GM19351 (cell line): ENCODE measurements at regions not wholly inside any gene's neighbourhood (a gene's known extent, or its start where the extent isn't known, plus 50 kb on each side); places are given as distances from the start of the nearest gene placed in this dataset.

Source experiments
- ATAC-seq: cut with Tn5 transposase; IDR thresholded peaks from one replicate; pipeline ENCODE4 v1.9.1; 2021; ENCODE audit warnings: mild to moderate bottlenecking, moderate library complexity; ENCODE audit not compliant: unreplicated experiment

DNA sequence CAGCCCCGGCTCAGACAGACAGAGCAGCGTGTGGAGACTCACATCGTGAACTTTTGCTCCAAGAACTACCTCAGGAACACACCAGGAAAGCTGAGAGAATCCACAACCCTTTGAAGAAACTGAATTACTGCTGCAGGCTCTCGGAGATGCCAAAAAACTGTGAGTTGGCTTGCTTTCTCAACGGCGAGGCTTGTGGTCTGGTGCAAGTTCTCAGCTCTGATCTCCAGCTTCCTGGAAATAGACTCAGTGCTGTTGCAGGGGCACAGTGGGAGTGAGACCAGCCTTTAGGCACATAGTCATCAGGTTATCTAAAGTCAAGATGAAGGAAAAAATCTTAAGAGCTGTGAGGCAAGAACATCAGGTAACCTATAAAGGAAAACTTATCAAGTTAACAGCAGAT, 273.7 kb upstream of the LRATD1 start:
- ATAC-seq: no peak

DNA sequence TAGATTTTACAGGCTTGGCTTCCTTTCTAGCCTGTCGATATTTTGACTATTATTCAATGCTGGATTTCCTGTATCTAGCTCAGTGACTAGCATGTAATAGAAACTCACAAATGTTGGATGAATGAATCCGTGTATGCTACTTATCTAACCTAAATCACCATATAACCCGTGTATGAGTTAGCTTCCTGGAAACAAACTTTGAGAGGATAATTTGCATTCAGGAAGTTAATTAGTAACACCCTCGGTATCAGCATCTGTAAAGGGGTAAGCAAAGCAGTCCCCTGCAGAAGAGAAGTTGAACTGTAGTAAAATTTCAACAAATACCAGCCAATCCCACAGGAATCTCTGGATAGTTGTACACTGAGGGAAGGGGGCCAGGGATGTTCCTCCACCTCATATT, 269.4 kb upstream of the LRATD1 start:
- no peak for ATAC-seq

DNA sequence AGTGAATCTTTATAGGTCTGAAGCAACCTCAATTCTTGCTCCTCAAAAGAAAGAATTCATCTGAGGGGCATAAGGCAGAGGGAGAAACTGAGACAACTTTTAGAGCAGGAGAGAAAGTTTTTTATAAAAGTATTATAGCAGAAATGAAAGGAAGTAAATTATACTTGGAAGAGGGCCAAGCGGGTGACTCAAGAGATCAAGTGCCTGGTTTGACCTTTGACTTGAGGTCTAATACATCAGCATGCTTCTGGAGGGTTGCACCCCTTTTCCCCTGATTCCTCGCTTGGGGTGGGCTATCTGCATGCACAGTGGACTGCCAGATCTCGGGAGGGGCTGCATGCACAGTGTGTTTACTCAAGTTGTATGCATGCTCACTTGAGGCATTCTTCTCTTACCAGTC, 268.5 kb upstream of the LRATD1 start:
- ATAC-seq: no peak

DNA sequence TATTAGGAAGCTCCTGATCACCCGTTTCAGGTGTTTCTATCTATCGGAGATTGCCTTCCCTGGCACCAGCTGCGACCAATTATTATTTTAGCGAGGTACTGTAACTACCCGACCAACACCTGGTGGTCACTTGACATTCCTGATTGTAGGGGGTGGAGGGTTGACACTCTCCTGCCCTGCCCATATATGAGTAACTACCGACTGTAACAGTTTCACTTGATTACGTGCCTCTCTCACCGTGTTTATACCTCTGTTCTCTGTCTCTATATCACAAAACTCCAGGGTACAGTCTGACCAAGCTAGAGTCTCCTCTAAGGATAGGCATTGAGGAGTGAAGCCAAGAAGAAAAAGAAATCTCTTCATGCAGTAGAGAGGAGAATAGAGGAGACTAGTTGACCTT, 268.0 kb upstream of the LRATD1 start:
- ATAC-seq: no peak

DNA sequence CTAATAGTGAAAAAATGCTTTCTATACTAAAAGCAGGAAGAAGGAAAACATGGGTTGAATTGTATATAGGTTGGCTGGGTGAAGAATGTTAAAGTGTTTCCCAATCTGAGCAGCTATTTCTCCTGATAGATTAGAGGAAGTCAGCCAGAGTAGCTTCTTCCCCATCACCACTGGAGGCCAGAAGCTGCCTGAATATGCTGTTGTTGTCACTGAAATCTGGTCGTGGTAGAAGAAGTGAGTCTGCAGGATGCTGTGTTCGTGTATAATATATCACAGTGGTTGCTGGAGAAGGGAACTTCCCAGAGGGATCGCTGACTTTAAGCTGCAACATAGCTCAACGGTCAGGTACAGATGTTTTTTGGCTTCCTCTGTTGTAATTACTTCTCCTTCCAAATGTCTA, 247.5 kb upstream of the LRATD1 start:
- ATAC-seq: no peak

DNA sequence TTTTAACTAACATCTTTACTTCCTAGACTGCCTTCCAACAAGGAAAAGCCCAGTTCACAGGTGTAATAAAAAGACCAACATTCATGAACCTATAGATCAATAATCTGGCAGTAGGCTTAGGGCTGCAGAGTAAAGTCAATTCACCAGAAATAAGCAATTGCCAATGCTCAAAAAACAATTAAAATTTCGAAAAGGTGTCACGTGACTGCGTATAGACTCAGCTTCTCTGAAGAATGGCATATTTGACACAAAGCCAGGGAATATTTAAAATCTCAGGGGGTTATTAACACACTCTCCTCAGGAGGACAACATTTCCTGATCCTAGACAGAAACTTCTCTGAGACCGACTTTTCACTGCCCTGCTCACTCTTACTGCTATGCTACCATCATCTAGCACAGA, 245.2 kb upstream of the LRATD1 start:
- no peak for ATAC-seq

DNA sequence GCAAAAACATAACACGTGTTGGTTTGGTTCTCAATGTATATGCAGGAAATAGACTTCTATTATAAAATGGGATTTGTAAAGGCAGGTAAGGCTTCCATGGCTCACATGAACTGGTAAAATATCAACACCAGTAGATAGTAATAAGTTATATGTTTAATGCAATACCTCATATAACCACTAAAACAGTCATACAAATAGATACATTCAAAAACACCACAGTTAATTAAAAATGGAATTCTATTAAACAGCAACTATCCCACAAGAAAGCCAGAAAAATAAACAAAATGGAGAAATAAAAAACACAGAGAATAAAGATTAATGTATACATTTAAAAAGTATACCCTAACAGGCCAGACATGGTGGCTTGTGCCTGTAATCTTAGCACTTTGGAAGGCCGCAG, 243.8 kb upstream of the LRATD1 start:
- no peak for ATAC-seq

DNA sequence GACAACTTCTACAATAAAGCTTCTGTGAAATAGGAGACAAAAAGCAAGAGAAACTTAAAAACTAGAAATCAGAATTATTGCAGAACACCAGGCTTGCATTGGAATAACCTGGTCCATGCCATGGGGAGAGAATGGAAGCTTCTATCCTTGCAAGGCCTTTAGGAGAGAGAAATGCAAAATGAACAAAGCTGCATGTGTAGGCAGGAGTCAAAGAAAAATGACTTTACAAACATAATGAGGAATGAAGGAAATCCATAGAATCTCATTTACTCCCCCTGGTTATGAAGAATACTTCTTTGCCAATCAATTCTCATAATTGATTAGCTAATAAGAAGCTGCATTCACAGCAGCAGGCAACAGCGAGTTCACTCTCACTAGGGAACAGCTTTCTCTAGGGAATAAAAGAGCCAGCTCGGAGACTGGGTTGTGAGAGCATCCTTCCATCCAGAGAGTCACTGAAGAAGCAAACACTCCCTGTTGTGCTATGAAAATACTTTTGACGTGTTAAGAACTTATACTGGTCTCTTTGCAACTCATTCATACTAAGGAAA, 235.9 kb upstream of the LRATD1 start:
- ATAC-seq: no peak

DNA sequence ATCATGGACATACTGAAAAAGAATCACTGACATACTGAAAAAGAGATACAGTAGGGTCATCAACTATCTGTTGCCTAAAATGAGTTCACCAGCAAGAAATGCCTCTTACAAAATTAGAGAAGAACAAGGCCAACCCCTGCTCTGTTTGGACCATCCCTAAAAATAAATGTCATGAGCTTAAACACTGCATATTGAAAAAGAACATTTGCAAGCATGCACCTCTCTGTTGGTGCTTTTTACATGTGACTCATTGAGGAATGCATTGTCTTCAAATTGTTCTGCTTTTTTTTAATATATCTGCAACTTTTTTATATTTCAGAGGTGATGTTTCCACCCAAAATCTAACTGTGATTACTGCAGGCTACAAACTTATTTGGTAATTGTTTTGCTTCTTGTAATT, 233.9 kb upstream of the LRATD1 start:
- no peak for ATAC-seq

DNA sequence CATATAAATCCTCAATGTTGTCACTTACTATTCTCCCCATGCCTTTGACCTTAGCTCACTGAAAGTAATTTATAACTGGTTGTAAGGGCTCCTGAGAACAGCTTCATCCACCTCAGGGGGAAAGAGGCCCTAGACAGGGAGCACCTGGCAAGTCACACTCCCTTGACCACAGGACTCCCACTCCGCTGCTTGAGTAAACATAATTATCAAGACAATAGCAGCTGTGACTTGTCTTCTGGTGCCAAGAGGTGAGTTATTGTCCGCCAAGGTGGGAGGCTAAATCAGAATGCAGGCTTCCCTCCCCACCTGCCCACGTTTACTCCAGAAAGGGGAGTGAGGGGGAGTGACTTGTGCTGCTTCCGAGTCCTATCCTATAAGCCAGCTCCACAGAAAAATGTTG, 230.6 kb upstream of the LRATD1 start:
- ATAC-seq: no peak

DNA sequence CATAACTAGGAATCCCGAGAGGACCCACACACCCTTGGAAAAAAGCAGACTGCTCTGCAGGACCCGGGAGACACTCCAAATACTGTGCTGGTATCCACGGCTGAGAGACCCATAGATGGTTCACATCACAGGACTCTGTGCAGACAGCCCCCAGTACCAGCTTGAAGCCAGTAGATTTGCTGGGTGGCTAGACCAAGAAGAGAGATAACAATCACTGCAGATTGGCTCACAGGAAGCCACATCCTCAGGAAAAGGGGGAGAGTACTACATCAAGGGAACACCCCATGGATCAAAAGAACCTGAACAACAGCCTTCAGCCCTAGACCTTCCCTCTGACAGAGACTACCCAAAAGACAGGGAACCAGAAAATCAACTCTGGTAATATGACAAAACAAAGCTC, 223.8 kb upstream of the LRATD1 start:
- ATAC-seq: no peak

DNA sequence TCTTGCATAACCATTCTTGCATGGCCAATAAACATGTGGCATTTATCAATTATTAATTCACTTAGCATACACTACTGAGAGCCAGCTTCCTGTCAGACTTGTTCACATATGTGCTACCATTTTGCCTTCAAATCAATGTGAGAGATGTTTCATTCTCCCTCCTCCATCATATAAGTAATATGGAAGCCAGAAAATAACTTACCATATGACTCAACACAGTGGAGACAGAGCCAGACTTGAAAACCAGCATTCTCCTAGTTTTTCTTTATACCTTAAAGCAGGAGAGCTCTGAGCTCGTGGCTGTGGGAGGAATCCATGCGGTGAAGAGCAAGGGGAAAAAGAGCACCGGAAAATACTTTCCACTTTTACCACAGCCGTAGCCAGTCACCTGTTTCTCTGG, 215.0 kb upstream of the LRATD1 start:
- no peak for ATAC-seq

DNA sequence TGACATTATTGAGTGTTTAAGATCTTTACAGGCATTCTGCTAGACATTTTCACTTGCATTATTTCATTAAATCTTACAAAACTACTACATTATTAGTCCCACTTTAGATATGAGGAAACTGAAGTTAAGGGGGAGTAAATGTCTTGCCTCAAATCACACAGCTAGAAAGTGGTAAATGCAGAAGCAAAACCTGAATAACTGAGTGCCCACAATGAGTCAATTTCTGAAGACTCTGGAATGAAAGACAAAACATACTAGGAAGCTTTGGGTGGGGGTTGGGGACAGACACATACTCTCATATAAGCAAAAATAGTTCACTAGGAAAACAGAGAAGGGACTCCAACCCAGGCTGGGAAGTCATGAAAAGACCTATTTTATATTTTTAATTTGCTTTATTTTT, 214.4 kb upstream of the LRATD1 start:
- no peak for ATAC-seq

DNA sequence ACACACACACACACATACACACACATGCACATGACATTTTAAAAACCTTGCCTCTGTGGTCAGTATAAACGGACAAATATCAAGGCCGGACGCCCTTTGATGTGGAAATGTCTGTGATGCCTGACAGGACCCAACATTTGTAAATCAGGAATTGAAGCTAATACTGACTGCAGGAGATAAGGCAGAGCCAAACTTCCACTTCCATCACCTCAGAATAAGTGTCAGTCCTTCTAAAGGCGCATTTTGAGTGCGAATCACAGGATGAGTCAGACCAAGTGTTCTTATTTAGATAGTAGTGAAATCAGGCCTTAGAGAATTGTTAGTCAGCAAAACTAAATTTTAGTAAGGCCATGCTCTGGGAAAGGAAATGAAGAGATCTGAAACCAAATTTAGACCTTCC, 211.7 kb upstream of the LRATD1 start:
- peak; percentile 45 for ATAC-seq

DNA sequence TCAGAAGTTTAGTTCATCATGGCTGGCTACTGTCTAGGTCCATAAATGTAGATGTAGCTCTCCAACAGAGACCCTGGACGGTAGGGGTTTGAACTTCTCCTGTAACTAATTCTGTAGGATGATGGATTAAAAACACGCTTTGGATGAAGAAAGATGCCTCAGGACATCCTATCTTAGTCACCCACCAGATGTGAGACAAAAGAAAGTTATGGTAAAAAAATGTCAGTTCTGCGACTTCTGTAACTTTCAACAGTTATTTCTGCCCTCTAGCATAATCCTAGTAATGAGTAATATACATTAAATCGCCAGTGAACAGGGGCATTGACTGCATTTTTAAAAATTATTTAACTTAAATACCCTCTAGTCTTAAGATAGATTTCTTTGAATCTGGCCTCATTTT, 210.1 kb upstream of the LRATD1 start:
- no peak for ATAC-seq

DNA sequence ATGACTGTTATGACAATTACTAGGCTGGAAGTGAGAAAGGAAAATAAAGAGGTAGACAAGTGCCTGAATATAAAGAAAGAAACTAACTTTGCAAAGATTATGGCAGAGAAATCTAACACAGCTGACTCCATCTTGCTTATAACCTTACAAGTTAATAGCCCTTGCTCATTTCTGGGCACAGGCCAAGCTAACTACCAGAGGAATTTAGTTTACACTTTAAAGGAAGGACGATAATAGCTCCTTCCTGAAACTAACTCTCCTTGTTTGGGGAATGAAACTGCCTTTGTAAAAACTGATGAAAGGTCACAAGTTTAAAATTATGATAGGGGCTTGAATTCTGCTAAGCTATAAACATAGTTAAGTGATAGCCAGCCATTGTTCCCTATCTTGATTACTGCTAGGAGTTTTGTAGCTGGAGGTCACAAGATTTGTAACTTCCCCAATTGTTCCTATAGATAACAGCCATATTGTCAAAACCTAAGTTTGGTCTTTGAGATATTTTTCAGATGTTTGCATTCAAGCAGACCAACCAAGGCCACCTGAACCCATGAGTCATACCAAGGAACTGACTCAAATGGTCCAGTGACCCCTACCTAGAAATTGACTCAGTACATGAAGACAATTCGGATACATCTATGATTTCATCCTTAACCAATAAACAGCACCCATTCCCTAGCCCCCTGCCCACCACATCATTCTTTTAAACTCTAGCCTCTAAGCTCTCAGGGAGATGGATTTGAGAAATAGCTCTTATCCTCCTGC, 209.2 kb upstream of the LRATD1 start:
- ATAC-seq: no peak

DNA sequence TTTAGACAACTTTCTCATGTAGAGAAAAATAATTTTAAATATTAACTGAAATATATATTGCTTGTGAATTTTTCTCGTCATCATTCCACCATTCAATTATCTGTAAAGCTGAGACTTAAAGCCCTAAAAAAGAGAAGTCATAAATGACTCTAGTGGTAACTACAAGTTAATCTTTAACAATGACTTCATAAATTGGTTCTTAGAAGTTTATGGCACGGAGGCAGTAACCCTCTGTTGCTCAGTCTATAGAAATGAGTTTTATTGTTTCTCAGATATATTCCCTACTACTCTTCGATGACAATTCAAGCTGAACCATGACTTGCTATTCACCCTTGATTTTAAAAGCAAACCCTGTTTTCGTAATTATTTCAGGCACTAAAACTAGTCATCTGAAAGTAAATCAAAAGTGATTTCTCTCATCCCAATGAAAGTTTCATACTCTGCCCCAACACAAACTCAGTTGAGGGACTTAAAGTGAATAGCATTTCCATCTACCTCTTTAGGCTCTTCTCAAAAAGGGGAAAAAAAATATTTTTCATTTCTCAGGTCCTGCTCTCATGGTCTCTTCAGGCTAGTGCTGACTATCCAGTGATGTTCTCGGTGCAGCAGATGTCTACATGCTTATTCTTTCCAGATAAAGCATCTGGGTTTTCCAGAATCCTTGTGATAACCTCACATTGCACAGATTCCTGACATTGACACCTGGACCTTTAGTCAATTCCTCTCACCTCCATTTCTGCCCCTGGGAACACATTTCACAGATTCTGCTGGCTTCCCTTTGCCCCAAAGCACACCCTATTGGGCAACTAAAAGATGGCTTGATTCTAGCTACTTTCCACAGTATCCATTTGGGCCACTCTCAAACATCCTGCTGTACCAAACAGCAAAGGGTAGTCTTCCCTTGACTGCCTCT, 207.8 kb upstream of the LRATD1 start:
- no peak for ATAC-seq

DNA sequence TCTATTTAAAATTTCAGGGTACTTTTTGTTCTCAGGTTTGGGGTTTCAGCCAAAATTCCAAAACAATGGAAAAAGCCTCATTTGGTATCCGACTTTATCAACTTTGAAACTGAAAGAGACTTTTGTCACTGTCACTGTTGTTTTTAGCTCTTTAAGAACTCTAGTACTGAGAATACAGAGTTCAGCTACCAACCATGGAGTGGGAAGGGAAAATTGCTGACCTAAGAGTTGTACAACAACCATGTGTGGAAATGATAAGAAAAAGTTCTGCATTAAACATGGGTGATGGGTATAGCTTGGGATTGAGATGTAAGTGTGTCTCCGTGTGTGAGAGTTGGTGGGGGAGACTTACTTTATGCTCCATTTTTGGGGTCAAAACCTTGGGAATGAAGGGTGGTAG, 206.6 kb upstream of the LRATD1 start:
- ATAC-seq: no peak

DNA sequence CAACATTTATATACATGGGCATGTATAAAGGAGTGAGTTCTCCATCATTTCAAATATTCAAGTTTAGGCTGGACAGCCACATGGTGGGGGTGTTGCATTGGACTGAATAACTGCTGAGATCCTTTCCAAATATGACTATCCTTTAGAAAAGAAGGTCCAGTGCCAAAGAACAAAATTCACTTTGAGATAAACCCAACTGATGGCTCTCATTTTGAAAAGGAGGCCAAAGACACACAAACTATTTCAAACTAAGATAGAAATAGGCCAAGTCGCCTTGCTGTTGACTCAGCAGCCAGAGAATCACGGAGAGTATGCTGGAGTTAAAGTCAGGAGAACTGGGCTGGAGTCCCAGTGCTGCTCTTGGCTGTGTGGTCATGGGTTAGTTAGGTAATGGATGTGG, 204.5 kb upstream of the LRATD1 start:
- ATAC-seq: no peak

DNA sequence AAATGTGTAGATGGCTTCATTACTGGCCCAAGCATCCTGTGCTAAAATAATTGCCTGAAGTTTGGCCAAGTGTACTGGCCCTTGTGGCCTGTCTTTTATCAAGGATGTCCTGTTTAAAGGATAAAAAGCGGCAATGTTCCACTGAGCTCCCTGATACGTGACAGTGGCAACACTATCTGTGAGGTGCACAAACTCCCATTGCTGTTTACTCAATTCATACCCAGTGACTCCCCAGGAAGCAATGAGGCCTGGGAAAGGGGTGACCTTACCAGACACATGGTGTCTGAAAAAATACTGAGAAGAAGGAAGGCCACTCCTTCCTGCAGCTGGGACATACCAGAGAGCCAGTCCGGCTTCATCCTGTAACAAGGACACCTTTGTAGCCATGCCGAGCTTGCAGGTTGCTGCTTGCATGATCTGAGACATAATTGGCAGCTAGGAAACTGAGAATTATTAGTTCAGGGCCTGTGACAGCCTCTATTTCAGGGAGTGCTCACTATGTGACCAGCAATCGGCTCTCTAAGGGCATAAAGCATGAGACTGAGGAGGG, 198.5 kb upstream of the LRATD1 start:
- no peak for ATAC-seq

DNA sequence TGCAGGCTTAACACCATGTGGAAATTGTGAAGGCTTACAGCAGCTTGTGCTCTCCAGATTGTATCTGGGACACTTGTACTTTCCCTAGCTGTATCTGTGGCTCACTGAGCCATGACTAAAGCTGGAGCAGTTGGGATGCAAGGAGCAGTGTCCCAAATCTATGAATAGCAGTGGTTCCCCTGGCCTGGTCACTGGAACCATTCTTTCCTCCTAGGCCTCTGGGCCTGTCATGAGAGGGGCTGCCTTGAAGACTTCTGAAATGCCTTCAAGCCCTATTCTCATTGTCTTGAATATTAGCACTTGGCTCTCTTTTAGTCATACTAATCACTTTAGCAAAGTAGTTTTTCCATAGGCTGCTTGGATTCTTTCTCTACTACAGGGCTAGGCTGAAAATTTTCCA, 186.8 kb upstream of the LRATD1 start:
- no peak for ATAC-seq

DNA sequence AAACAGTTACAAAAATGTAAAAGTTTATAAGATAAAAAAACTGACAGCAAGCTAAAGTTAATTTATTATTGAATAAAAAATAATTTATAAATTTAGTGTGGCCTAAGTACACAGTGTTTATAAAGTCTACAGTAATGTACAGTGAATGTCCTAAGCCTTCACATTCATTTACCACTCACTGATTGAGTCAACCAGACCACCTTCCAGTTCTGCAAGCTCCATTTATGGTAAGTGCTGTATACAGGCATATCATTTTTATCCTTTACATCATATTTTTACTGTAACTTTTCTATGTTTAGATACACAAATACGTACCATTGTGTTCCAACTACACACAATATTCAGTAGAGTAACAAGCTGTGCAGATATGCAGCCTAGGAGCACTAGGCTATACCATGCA, 184.2 kb upstream of the LRATD1 start:
- no peak for ATAC-seq
